ENCODE measurements at regions not wholly inside any gene's neighbourhood (a gene's known extent, or its start where the extent isn't known, plus 50 kb on each side); places are given as distances from the start of the nearest gene placed in this dataset.

GRCh38 chr6:51323056-51323455 is 504.4 kb downstream of the TFAP2B start:
- DNase-seq (ENCODE audit: low read depth, low spot score) (no peak), FAIRE-seq (no peak)
- Histone ChIP-seq H2AFZ (ENCODE audit: control insufficient read depth, low read length) (no peak overlapping the region), H3K4me3 (ENCODE audit: control insufficient read depth in 2 of 3, extremely low read depth in 1 of 3, insufficient read depth in 2 of 3, low read depth in 1 of 3, low read length in 3 of 3) (no peak overlapping the region), H3K27ac (ENCODE audit: control insufficient read depth, insufficient read depth, low read length) (no peak overlapping the region), H3K79me2 (ENCODE audit: control insufficient read depth, insufficient read depth, low read length) (no peaks in the 10 kb centered on the region), H3K4me1 (ENCODE audit: control insufficient read depth, extremely low read depth, insufficient read depth, low read length) (no peaks in the 10 kb centered on the region), H3K9me3 (ENCODE audit: control insufficient read depth, low read depth, low read length) (no peaks in the 10 kb centered on the region), H3K27me3 (ENCODE audit: control insufficient read depth, extremely low read depth, insufficient read depth, low read length) (no peaks in the 10 kb centered on the region), H3K36me3 (ENCODE audit: control insufficient read depth in 2 of 2, extremely low read depth in 1 of 2, insufficient read depth in 2 of 2, low read length in 2 of 2) (no peaks in the 10 kb centered on the region), H4K20me1 (ENCODE audit: control insufficient read depth, extremely low read depth, insufficient read depth, low read length) (no peaks in the 10 kb centered on the region), H3K9ac (ENCODE audit: control insufficient read depth, extremely low read depth, insufficient read depth, low read length) (no peak overlapping the region), H3K4me2 (ENCODE audit: control insufficient read depth, extremely low read depth, insufficient read depth, low read depth, low read length) (no peak overlapping the region), H3K9me1 (ENCODE audit: control insufficient read depth, extremely low read depth, insufficient read depth, low read length) (no peaks in the 10 kb centered on the region)
- TF ChIP-seq EZH2 (IDR thresholded peaks at IDR 0.05; ENCODE audit: low read length) (no peak), CTCF (optimal IDR thresholded peaks at IDR 0.05 in 1 of 3, IDR thresholded peaks at IDR 0.05 in 1 of 3, conservative IDR thresholded peaks at IDR 0.05 in 1 of 3; ENCODE audit: extremely low read depth in 1 of 3, insufficient read depth in 2 of 3, low read length in 3 of 3) (no peak)
- dilution Hi-C loops (cut with MboI; ENCODE audit: extremely low pct_ligation_motif_present, low sequenced_read_pairs): no loop called here

GRCh38 chr6:51330971-51331370 is 512.3 kb downstream of the TFAP2B start:
- no peak overlapping the region for H3K9ac ChIP-seq (ENCODE audit: control insufficient read depth, extremely low read depth, insufficient read depth, low read length)
- no peak for FAIRE-seq

More at GRCh38 chr6:51330971-51331370, 512.3 kb downstream of the TFAP2B start:
- H3K36me3 ChIP-seq (ENCODE audit: control insufficient read depth in 2 of 2, extremely low read depth in 1 of 2, insufficient read depth in 2 of 2, low read length in 2 of 2): no peaks in the 10 kb centered on the region
- H3K4me3 ChIP-seq (ENCODE audit: control insufficient read depth in 2 of 3, extremely low read depth in 1 of 3, insufficient read depth in 2 of 3, low read depth in 1 of 3, low read length in 3 of 3): no peak overlapping the region
- TF ChIP-seq CTCF (optimal IDR thresholded peaks at IDR 0.05 in 1 of 3, IDR thresholded peaks at IDR 0.05 in 1 of 3, conservative IDR thresholded peaks at IDR 0.05 in 1 of 3; ENCODE audit: extremely low read depth in 1 of 3, insufficient read depth in 2 of 3, low read length in 3 of 3): no peak
- no peak for TF ChIP-seq EZH2 (IDR thresholded peaks at IDR 0.05; ENCODE audit: low read length)
- H2AFZ ChIP-seq (ENCODE audit: control insufficient read depth, low read length): no peak overlapping the region
- H3K9me3 ChIP-seq (ENCODE audit: control insufficient read depth, low read depth, low read length): no peaks in the 10 kb centered on the region
- no peaks in the 10 kb centered on the region for H3K27me3 ChIP-seq (ENCODE audit: control insufficient read depth, extremely low read depth, insufficient read depth, low read length)
- no peak for DNase-seq (ENCODE audit: low read depth, low spot score)
- H3K4me1 ChIP-seq (ENCODE audit: control insufficient read depth, extremely low read depth, insufficient read depth, low read length): no peaks in the 10 kb centered on the region
- H3K4me2 ChIP-seq (ENCODE audit: control insufficient read depth, extremely low read depth, insufficient read depth, low read depth, low read length): no peak overlapping the region
- dilution Hi-C loops (cut with MboI; ENCODE audit: extremely low pct_ligation_motif_present, low sequenced_read_pairs): no loop called here
- no peaks in the 10 kb centered on the region for H4K20me1 ChIP-seq (ENCODE audit: control insufficient read depth, extremely low read depth, insufficient read depth, low read length)
- H3K79me2 ChIP-seq (ENCODE audit: control insufficient read depth, insufficient read depth, low read length): no peaks in the 10 kb centered on the region
- no peaks in the 10 kb centered on the region for H3K9me1 ChIP-seq (ENCODE audit: control insufficient read depth, extremely low read depth, insufficient read depth, low read length)
- no peak overlapping the region for H3K27ac ChIP-seq (ENCODE audit: control insufficient read depth, insufficient read depth, low read length)

Data from keratinocyte (primary cell).